K562 (cell line): ENCODE measurements at regions not wholly inside any gene's neighbourhood (a gene's known extent, or its start where the extent isn't known, plus 50 kb on each side); places are given as distances from the start of the nearest gene placed in this dataset.

ENCODE experiments used
- ATAC-seq: fragments of 200-7000 bp; cut with Tn5 transposase; 3 replicates; pipeline ENCODE4 v1.9.1; 2020; ENCODE audit warnings: moderate library complexity
- BruUV-seq: library from RNA; stranded (reverse); fragments of 400-500 nt; replicated peaks from 2 replicates; lab custom pipeline; 2021; lab: Mats Ljungman, UMichigan
- CTCF ChIA-PET: fragments of 300-600 bp; formaldehyde crosslinking; extraction: SDS; loops from one replicate; lab custom pipeline; 2021; ENCODE audit warnings: low intra/inter-chr PET ratio; lab: Yijun Ruan, JAX
- POLR2A ChIA-PET: fragments of 300-600, 350-650 bp; sonication (Branson Sonifier 250); formaldehyde crosslinking; extraction: SDS; loops from one replicate; lab custom pipeline; 2021; ENCODE audit warnings: antibody characterized with exemption, inconsistent platforms; lab: Yijun Ruan, JAX
- DNase-seq, 4 experiments: peaks; one replicate each; pipeline versions ENCODE4 v3.0.0 to v3.0.0-alpha.2; 2011 to 2018; ENCODE audit warnings: low spot score in 3 of 4, mixed read lengths in 3 of 4; ENCODE audit errors: extremely low read depth in 1 of 4
- FAIRE-seq: peaks from 2 replicates; lab custom pipeline; 2011; peaks lifted over from hg19 to GRCh38; lab: Jason Lieb, UNC
- H2AFZ ChIP-seq: 2 replicates; pipeline ENCODE4 v1.6.0; 2011; ENCODE audit warnings: low read depth, low read length, control low read depth, inconsistent platforms
- H3K27ac ChIP-seq: fragments of 200-600 bp; 3 replicates; pipeline ENCODE4 v1.8.0; 2011; ENCODE audit warnings: low read depth, mild to moderate bottlenecking, control low read depth, inconsistent platforms, low read length, moderate library complexity, mixed read lengths; ENCODE audit errors: extremely low read depth
- H3K27me3 ChIP-seq, 2 experiments: fragments of 300-600 bp in 1 of 2; 2 replicates in 1 of 2; 3 replicates in 1 of 2; pipeline versions ENCODE4 v1.6.0 to v1.8.0; 2011; ENCODE audit warnings: inconsistent platforms in 2 of 2, low read length in 2 of 2, mild to moderate bottlenecking in 1 of 2, mixed read lengths in 1 of 2, moderate library complexity in 1 of 2; ENCODE audit not compliant: control insufficient read depth in 2 of 2, insufficient read depth in 2 of 2
- H3K36me3 ChIP-seq: fragments of 300-600 bp; 3 replicates; pipeline ENCODE4 v1.8.0; 2011; ENCODE audit warnings: mild to moderate bottlenecking, low read length, inconsistent platforms; ENCODE audit not compliant: control insufficient read depth, insufficient read depth
- H3K4me1 ChIP-seq, 2 experiments: fragments of 200-600 bp in 1 of 2; replicated peaks in 1 of 2; 2 replicates in 1 of 2; 3 replicates in 1 of 2; pipeline versions ENCODE4 v1.5.1 to v1.8.0; 2011; ENCODE audit warnings: inconsistent platforms in 2 of 2, low read length in 2 of 2, mild to moderate bottlenecking in 1 of 2, mixed read lengths in 1 of 2, moderate library complexity in 1 of 2; ENCODE audit not compliant: control insufficient read depth in 2 of 2, insufficient read depth in 2 of 2
- H3K4me2 ChIP-seq: 2 replicates; pipeline ENCODE4 v1.6.1; 2011; ENCODE audit warnings: low read length, control low read depth, inconsistent platforms, mixed read lengths; ENCODE audit not compliant: insufficient read depth
- H3K4me3 ChIP-seq: fragments of 200-600 bp; sonication (generic), shearing (Covaris generic); 2 replicates; pipeline ENCODE4 v1.5.1; 2016; ENCODE audit warnings: control low read depth, inconsistent platforms
- H3K79me2 ChIP-seq: fragments of 200-600 bp; 3 replicates; pipeline ENCODE4 v1.8.0; 2011; ENCODE audit warnings: low read length, inconsistent platforms; ENCODE audit not compliant: control insufficient read depth, insufficient read depth
- H3K9ac ChIP-seq, 2 experiments: 2 replicates each; pipeline versions ENCODE4 v1.6.0 to v1.6.1; 2011; ENCODE audit warnings: low read depth in 2 of 2, low read length in 2 of 2, control low read depth in 1 of 2, inconsistent platforms in 1 of 2, mild to moderate bottlenecking in 1 of 2, mixed read lengths in 1 of 2; ENCODE audit not compliant: insufficient read depth in 1 of 2
- H3K9me1 ChIP-seq: one replicate; pipeline ENCODE4 v1.6.0; 2011; ENCODE audit warnings: inconsistent platforms, mild to moderate bottlenecking, low read length, moderate library complexity; ENCODE audit not compliant: control insufficient read depth, insufficient read depth
- H3K9me3 ChIP-seq: replicated peaks from 2 replicates; pipeline ENCODE4 v1.5.1; 2011; ENCODE audit warnings: low read depth, low read length, inconsistent platforms; ENCODE audit not compliant: control insufficient read depth, insufficient read depth
- H4K20me1 ChIP-seq: replicated peaks from 2 replicates; pipeline ENCODE4 v1.6.1; 2011; ENCODE audit warnings: low read length, inconsistent platforms, mixed read lengths; ENCODE audit not compliant: control insufficient read depth, insufficient read depth
- ARHGAP35 ChIP-seq: fragments of 450-650 bp; IDR thresholded peaks from 2 replicates; pipeline ENCODE4 v1.6.1; 2018; ENCODE audit not compliant: partially characterized antibody
- CCNT2 ChIP-seq: IDR thresholded peaks from 2 replicates; pipeline ENCODE4 v1.6.1; 2011; ENCODE audit warnings: borderline replicate concordance, low read depth, mild to moderate bottlenecking, moderate library complexity, mixed read lengths, low read length; ENCODE audit not compliant: insufficient read length; ENCODE audit errors: extremely low read depth
- CREB1 ChIP-seq, 2 experiments: sonication (generic) in 1 of 2; formaldehyde crosslinking in 1 of 2; IDR thresholded peaks; 2 replicates each; pipeline versions ENCODE4 v1.6.1 to v1.8.0; 2012 to 2022; ENCODE audit warnings: inconsistent platforms in 1 of 2, mild to moderate bottlenecking in 1 of 2, missing genetic modification reagents in 1 of 2, moderate library complexity in 1 of 2
- FOXK1 ChIP-seq: sonication (generic); formaldehyde crosslinking; IDR thresholded peaks from 2 replicates; pipeline ENCODE4 v1.8.0; 2022; ENCODE audit warnings: missing genetic modification reagents, mild to moderate bottlenecking, borderline replicate concordance
- MBD2 ChIP-seq: sonication (generic); IDR thresholded peaks from 2 replicates; pipeline ENCODE4 v1.6.1; 2016; ENCODE audit warnings: low read depth, borderline replicate concordance
- NCOR1 ChIP-seq: fragments of 450-650 bp; IDR thresholded peaks from 2 replicates; pipeline ENCODE4 v1.6.1; 2016; ENCODE audit warnings: mild to moderate bottlenecking, moderate library complexity
- RAD21 ChIP-seq, 2 experiments: fragments of 250-450 bp in 1 of 2; fragments of 450-650 bp in 1 of 2; sonication (Bioruptor Pico) in 1 of 2; formaldehyde crosslinking in 1 of 2; IDR thresholded peaks in 1 of 2; conservative IDR thresholded peaks in 1 of 2; 2 replicates each; pipeline versions ENCODE4 v1.4.0 to v1.8.0; 2020 to 2022; ENCODE audit warnings: mild to moderate bottlenecking in 2 of 2, moderate library complexity in 1 of 2
- SRSF9 ChIP-seq: fragments of 200-400 bp; formaldehyde crosslinking; IDR thresholded peaks from 2 replicates; pipeline ENCODE4 v1.6.1; 2017; ENCODE audit warnings: low read depth, low read length, borderline replicate concordance
- ZKSCAN8 ChIP-seq: fragments of 200-800 bp; sonication (Bioruptor generic); IDR thresholded peaks from 2 replicates; pipeline ENCODE4 v1.6.1; 2016; ENCODE audit warnings: missing genetic modification characterization, missing compliant biosample characterization
- ZNF3 ChIP-seq: fragments of 250-450 bp; sonication (Bioruptor Pico); IDR thresholded peaks from 2 replicates; pipeline ENCODE4 v1.5.0; 2021; ENCODE audit warnings: mild to moderate bottlenecking, moderate library complexity
- WGBS: fragments of 100-300 bp; shearing (Covaris generic); methylation state at CpG from one replicate; pipeline ENCODE4 v1.1.6; 2016; ENCODE audit warnings: low coverage, mixed read lengths; ENCODE audit not compliant: insufficient coverage; ENCODE audit errors: missing lambda C conversion rate; 5-methylcytosine and 5-hydroxymethylcytosine counted together
- in situ Hi-C: fragments of 300-500 bp; cut with MboI; formaldehyde crosslinking; loops from 4 replicates; pipeline ENCODE4 v1.15.0; 2018; ENCODE audit warnings: inconsistent platforms, mixed read lengths
- intact Hi-C: fragments of 100-400 bp; cut with micrococcal nuclease; formaldehyde crosslinking; loops from 2 replicates; pipeline ENCODE4 v1.14.2; 2022
- TF ChIP-seq, protein P1 (sequence below): fragments of 250-450 bp; sonication (Bioruptor Pico); IDR thresholded peaks from 2 replicates; pipeline ENCODE4 v1.5.0; 2020; ENCODE audit warnings: mild to moderate bottlenecking, borderline replicate concordance
- TF ChIP-seq, protein P2 (sequence below), 3 experiments: fragments of 200-800 bp in 1 of 3; sonication (Bioruptor generic) in 1 of 3; sonication (generic) in 1 of 3; formaldehyde crosslinking in 1 of 3; IDR thresholded peaks; 2 replicates each; pipeline versions ENCODE4 v1.6.1 to v1.8.0; 2016 to 2022; ENCODE audit warnings: mild to moderate bottlenecking in 2 of 3, missing compliant biosample characterization in 2 of 3, missing genetic modification characterization in 2 of 3, missing genetic modification reagents in 1 of 3

DNA sequence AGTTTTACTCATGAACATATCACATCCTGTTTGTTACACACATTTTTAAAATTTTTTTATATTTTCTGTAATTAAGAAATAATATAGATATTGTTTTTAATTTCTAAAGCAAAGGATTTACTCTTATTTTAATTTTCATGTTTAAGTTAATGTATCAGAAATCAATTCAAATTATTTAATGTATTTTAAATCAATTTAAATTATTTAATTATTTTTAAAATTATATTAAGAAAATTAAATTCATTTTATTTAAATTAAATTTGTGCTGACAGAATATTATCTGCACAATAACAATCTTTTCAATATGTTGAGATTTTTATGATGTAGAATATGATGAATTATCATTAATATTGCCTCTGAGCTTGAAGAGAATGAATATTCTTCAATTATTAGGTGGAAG, 681.2 kb upstream of the ALCAM start:
- intact Hi-C loops (no loop called here), in situ Hi-C loops (no loop called here)
- ATAC-seq (no peak), FAIRE-seq (no peak), DNase-seq (no peak)
- H3K4me3 ChIP-seq = no peak overlapping the region
- H3K4me2 ChIP-seq = no peak overlapping the region
- H4K20me1 ChIP-seq = no peaks in the 10 kb centered on the region
- H3K9me1 ChIP-seq = no peaks in the 10 kb centered on the region
- no peaks in the 10 kb centered on the region for H3K36me3 ChIP-seq
- no peaks in the 10 kb centered on the region for H3K4me1 ChIP-seq
- BruUV-seq = no TSS peak
- no peaks in the 10 kb centered on the region for H3K27me3 ChIP-seq
- TF ChIP-seq ZNF3 (CRISPR knock-in tag) (no peak), CCNT2 (no peak), MBD2 (no peak), RAD21 (CRISPR knock-in tag; conservative IDR thresholded peaks at IDR 0.05 in 1 of 2, IDR thresholded peaks at IDR 0.05 in 1 of 2) (no peak), ZKSCAN8 (CRISPR knock-in tag) (no peak), ARHGAP35 (no peak), SRSF9 (no peak)
- ChIA-PET CTCF (no interaction called here), POLR2A (no interaction called here)
- H3K9ac ChIP-seq = no peak overlapping the region
- no peak overlapping the region for H3K27ac ChIP-seq
- H3K9me3 ChIP-seq = no peaks in the 10 kb centered on the region
- no peaks in the 10 kb centered on the region for H3K79me2 ChIP-seq
- no peak overlapping the region for H2AFZ ChIP-seq

DNA sequence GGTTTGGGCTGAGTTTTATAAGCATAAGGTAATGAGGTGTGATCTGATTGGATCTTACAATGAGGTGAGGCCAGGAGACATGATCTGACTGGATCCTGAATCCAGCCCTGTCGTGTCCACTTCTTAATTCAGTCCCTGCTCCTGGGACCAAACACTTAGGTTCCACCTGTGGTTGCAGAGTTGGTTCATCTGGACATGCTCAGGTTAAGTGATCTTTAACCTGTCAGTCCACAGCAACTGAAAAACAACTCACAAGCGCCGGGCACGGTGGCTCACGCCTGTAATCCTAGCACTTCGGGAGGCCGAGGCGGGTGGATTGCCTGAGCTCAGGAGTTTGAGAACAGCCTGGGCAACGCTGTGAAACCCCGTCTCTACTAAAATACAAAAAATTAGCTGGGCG, 679.3 kb upstream of the ALCAM start:
- no TSS peak for BruUV-seq
- H3K4me2 ChIP-seq = no peak overlapping the region
- no peaks in the 10 kb centered on the region for H3K4me1 ChIP-seq
- ATAC-seq (no peak), DNase-seq (no peak), FAIRE-seq (no peak)
- H3K36me3 ChIP-seq = no peaks in the 10 kb centered on the region
- no peaks in the 10 kb centered on the region for H3K79me2 ChIP-seq
- no peaks in the 10 kb centered on the region for H3K9me1 ChIP-seq
- no peaks in the 10 kb centered on the region for H3K27me3 ChIP-seq
- no peak overlapping the region for H3K4me3 ChIP-seq
- TF ChIP-seq, protein P1, sequence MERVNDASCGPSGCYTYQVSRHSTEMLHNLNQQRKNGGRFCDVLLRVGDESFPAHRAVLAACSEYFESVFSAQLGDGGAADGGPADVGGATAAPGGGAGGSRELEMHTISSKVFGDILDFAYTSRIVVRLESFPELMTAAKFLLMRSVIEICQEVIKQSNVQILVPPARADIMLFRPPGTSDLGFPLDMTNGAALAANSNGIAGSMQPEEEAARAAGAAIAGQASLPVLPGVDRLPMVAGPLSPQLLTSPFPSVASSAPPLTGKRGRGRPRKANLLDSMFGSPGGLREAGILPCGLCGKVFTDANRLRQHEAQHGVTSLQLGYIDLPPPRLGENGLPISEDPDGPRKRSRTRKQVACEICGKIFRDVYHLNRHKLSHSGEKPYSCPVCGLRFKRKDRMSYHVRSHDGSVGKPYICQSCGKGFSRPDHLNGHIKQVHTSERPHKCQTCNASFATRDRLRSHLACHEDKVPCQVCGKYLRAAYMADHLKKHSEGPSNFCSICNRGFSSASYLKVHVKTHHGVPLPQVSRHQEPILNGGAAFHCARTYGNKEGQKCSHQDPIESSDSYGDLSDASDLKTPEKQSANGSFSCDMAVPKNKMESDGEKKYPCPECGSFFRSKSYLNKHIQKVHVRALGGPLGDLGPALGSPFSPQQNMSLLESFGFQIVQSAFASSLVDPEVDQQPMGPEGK (CRISPR knock-in tag) = no peak
- TF ChIP-seq, protein P2, sequence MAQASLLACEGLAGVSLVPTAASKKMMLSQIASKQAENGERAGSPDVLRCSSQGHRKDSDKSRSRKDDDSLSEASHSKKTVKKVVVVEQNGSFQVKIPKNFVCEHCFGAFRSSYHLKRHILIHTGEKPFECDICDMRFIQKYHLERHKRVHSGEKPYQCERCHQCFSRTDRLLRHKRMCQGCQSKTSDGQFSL (CRISPR knock-in tag; IDR thresholded peaks at IDR 0.05) = no peak
- TF ChIP-seq, protein P2 (tag; IDR thresholded peaks at IDR 0.05) = no peak
- no peak for TF ChIP-seq CREB1 (IDR thresholded peaks at IDR 0.05)
- TF ChIP-seq CREB1 (CRISPR knock-in tag; IDR thresholded peaks at IDR 0.05) = no peak
- TF ChIP-seq NCOR1 = no peak
- TF ChIP-seq FOXK1 = no peak
- ChIA-PET POLR2A (no interaction called here), CTCF (no interaction called here)
- no peak overlapping the region for H3K27ac ChIP-seq
- intact Hi-C loops = no loop called here
- 0% methylated on average over 9 of the region's 11 CpGs for WGBS
- no peaks in the 10 kb centered on the region for H4K20me1 ChIP-seq
- H3K9ac ChIP-seq = no peak overlapping the region
- no peak overlapping the region for H2AFZ ChIP-seq
- in situ Hi-C loops = no loop called here
- H3K9me3 ChIP-seq = no peaks in the 10 kb centered on the region
